Renal cortex interstitium (tissue), 11 donors: ENCODE measurements at regions not wholly inside any gene's neighbourhood (a gene's known extent, or its start where the extent isn't known, plus 50 kb on each side); places are given as distances from the start of the nearest gene placed in this dataset.

ENCODE experiments used
- DNase-seq, 11 donors: peaks; one replicate each; pipeline ENCODE4 v3.0.0-alpha.2; 2013; ENCODE audit warnings: low read depth in 9 of 11, low spot score in 4 of 11; ENCODE audit errors: extremely low read depth in 1 of 11

GRCh38 chr2:140178234-140178633, 1398.0 kb upstream of the NXPH2 start:
- DNase-seq = peak in 3 of 11 donors; percentile 6 to 15 (median 13)

- DNase-seq = no peak
These were observed 1396.9 kb upstream of the NXPH2 start for GRCh38 chr2:140177086-140177485.

DNA sequence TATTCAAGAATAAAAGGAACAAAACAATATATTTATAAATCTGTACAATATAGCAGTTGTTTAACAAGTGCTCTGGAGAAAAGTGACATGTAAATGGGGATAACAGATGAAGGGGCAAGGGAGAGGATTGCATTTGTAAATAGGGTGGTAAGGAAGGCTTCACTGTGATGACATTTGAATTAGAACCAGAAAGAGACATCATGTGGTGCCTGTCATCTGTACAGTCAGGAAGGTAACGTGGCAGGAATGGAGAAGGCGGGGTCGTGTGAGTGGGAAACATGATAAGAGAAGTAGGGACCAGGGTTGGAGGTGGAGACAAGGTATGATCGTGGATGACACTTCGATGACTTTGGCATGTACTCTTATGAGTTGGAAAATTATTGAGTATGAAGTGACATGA, 1393.6 kb upstream of the NXPH2 start:
- DNase-seq = no peak

DNA sequence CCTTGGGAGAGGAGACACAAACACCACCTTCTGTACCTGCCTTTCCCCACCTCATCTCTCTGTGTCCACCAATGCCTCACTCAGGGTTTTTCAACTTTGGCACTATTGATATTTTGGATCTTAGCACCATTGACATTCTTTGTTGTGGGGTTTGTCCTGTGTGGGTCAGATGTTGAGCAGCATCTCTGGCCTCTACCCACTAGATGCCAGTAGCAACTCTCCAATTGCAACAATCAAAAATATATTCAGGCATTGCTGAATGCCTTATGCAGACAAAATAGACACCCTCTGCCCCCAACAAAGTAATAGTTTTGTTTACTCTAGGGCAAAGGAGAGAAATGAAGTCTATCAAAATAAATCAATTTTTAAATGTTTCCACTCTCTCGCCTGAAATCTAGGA, 1384.3 kb upstream of the NXPH2 start:
- DNase-seq = no peak

- no peak for DNase-seq
These were observed 1378.1 kb upstream of the NXPH2 start for GRCh38 chr2:140158259-140158658.

- no peak for DNase-seq
These were observed 1377.6 kb upstream of the NXPH2 start for GRCh38 chr2:140157816-140158215.

GRCh38 chr2:140154706-140155105, 1374.5 kb upstream of the NXPH2 start:
- no peak for DNase-seq

GRCh38 chr2:140154271-140154670, 1374.1 kb upstream of the NXPH2 start:
- DNase-seq = no peak

- DNase-seq = no peak
These were observed 1364.4 kb upstream of the NXPH2 start for GRCh38 chr2:140144611-140145010.

DNA sequence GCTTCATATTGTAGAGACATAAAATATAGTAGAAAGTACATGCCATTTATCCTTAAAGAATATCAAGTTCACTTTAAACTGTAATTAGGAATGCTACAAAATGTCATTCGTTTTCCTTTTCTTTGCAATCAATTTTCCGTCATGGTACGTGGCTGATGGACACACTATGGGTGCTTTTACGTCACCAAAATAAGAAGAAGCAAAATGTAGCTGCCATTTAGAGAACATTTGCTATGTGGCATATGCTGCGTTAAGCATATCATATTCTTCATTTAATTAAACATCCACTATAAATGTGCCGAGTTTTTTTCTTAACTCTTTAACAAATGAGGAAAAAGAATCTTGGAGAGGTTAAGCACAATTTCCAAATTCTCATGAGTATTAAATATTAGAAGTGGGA, 1358.5 kb upstream of the NXPH2 start:
- DNase-seq = no peak

DNA sequence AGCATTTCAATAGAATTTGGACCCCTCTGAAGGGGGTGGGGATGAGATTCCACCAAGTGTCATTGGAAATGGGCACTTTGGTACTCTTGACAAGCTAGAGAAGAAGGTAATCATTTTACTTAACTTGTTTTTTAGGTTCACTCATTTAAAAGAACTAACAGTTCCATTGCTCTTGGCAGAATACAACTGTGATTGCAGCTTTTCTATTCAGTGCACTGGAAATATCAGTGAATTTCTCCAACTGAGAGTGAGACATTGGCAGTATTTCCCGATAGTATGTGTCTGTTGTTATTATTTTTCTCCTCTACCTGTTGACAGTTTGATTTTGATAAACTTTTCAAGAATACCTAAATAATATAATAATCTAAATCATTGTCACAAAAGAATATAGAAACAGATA, 1356.7 kb upstream of the NXPH2 start:
- DNase-seq = no peak

DNA sequence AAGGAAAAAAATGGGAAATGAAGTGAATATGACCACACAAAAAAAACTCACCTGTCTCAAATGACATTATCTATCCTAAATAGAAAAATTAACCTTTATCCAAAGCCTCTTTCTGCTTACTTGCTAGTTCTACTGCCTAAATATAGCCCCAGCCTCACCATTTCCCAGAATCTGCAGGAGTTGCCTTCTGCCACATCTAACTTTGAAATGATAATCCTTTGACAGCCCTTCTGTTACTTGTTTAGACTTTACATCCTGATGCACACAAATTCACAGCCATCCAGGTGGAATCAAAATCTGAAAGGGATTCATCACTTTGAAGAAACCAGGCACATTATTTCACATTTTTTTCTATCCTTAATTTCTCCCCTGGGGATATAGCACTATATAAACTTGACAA, 1356.2 kb upstream of the NXPH2 start:
- no peak for DNase-seq

DNA sequence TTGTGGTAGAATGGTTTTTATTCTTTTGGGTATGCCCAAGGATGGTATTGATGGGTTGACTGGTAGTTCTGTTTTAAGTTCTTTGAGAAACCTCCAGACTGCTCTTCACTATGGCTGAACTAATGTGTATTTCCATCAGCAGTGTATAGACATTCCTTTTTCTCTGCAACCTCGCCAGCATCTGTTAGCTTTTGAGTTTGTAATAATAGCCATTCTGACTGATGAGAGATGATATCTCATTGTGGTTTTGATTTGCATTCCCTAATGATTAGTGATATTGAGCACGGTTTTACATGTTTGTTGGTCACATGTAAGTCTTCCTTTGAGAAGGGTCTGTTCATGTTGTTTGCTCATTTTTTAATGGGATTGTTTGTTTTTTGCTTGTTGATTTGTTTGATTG, 1348.7 kb upstream of the NXPH2 start:
- no peak for DNase-seq

- no peak for DNase-seq
These were observed 1341.8 kb upstream of the NXPH2 start for GRCh38 chr2:140122001-140122400.

GRCh38 chr2:140117386-140117785, 1337.2 kb upstream of the NXPH2 start:
- DNase-seq = peak; percentile 46 to 89 (median 68)

DNA sequence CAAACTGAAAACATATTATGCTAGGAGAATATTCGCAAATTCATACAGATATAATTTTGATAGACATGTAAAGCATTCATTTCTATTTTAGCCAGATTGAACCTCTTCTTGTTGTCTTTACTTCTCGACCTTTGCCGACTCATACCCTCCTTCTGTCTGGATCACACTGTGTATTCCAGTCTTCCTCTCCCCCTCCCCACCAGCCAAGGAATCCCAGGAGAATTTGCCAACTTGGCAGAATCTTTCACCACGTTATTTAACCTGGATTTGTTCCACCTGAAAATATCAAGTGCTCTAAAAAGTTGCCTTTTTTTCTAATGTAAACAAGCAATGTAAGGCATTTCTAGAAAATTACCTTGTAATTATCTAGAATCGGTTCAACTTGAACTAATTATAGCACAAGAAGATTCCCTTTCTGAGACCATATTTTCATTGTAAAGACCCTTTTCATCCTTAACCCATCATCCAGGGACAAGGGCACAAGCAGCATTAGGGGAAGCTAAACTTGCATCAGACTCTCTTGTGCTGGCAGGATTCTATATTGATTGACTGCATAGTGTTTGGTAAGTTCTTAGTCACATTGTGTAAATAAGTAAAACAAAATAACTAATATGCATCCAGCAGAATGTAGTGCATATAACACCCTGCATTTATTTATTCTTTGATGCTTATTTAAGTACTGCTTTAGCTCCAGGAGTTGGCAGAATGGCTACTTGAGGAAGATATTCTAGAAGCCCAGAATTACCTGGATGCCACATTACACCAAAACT, 1328.7 kb upstream of the NXPH2 start:
- no peak for DNase-seq

DNA sequence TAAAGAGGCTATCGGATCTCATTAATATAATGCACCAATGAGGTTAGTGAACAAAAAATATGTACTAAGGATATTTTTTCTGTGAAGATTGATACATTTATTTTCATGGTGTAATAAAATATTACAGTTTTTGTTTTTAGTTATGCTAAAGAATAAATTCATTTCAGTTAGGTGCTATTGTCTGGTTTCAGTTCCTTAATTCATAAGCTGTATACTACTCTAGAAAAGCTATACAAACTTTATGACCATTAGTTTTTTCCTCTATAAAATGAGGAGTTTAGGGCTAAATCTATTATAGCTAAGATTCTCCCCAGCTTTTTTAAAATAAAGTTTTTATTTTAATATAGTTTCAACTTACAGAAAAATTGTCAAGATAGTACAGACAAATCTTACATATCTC, 1311.7 kb upstream of the NXPH2 start:
- DNase-seq = no peak

DNA sequence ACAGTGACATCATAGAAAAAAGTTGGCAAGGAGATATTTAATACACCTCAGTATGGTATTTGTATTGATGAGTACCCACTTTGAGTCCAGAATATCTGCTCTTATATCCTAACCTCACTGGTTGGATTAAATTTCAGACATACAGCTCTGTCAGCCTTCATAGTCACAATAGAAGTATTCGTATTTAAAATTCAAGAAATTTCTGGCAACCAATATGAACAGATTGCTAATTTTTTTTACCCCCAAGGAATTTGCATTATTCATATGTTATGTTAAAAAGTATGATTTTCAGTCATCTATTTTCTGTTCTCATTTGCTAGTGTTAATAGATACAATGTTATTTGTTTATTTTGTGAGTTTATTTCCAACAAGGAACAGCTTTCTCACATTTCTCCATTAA, 1306.8 kb upstream of the NXPH2 start:
- no peak for DNase-seq

DNA sequence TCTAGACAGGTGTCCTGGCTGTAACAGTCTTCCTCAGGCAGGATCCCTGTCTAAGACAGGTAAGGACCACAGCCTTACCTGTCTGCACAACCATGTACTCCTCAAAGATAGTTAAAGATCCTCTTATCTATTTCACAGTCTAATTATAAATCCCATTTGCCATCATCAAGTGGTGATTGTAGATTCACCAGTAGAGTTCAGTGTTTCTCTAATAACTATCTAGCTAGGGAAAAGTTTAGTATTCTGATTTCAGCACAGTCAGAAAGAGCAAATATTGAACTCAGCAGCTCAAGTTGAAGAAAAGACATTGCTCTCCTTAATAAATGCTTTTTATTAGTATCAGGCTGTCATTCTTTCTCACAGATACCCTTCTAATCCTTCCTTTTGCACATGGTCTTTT, 1305.5 kb upstream of the NXPH2 start:
- peak in 1 of 11 donors; percentile 4 for DNase-seq

GRCh38 chr2:140079038-140079437, 1298.8 kb upstream of the NXPH2 start:
- no peak for DNase-seq

GRCh38 chr2:140076164-140076563, 1296.0 kb upstream of the NXPH2 start:
- DNase-seq = no peak
